Calu3 (cell line): ENCODE measurements at regions not wholly inside any gene's neighbourhood (a gene's known extent, or its start where the extent isn't known, plus 50 kb on each side); places are given as distances from the start of the nearest gene placed in this dataset.

ENCODE experiments used
- BruUV-seq: library from RNA; stranded (reverse); fragments of 400-500 nt; replicated peaks from 2 replicates; lab custom pipeline; 2021; lab: Mats Ljungman, UMichigan
- CTCF ChIA-PET: fragments of 300-600 bp; sonication (Branson Sonifier 250); formaldehyde crosslinking; loops from one replicate; lab custom pipeline; 2022; ENCODE audit warnings: antibody characterized with exemption; lab: Charles Lee
- DNase-seq: peaks from one replicate; pipeline ENCODE4 v3.0.0; 2022
- H3K27ac Mint-ChIP-seq: one replicate; pipeline ENCODE4 v1.8.0; 2022; ENCODE audit warnings: mixed read lengths; ENCODE audit not compliant: unreplicated experiment
- H3K27me3 Mint-ChIP-seq: one replicate; pipeline ENCODE4 v1.8.0; 2022; ENCODE audit warnings: mixed read lengths; ENCODE audit not compliant: unreplicated experiment
- H3K36me3 Mint-ChIP-seq: one replicate; pipeline ENCODE4 v1.8.0; 2022; ENCODE audit warnings: mild to moderate bottlenecking, moderate library complexity, mixed read lengths; ENCODE audit not compliant: insufficient read depth, unreplicated experiment
- H3K4me1 Mint-ChIP-seq: one replicate; pipeline ENCODE4 v1.8.0; 2022; ENCODE audit warnings: mild to moderate bottlenecking, low read depth, mixed read lengths; ENCODE audit not compliant: unreplicated experiment
- H3K4me3 Mint-ChIP-seq: one replicate; pipeline ENCODE4 v1.8.0; 2022; ENCODE audit warnings: mild to moderate bottlenecking, low read depth, moderate library complexity, mixed read lengths; ENCODE audit not compliant: unreplicated experiment
- H3K9me3 Mint-ChIP-seq: one replicate; pipeline ENCODE4 v1.8.0; 2022; ENCODE audit warnings: low read depth, mixed read lengths; ENCODE audit not compliant: unreplicated experiment
- CTCF ChIP-seq: fragments of 200-600 bp; IDR thresholded peaks from one replicate; pipeline ENCODE4 v1.8.0; 2022; ENCODE audit warnings: antibody characterized with exemption; ENCODE audit not compliant: unreplicated experiment
- intact Hi-C: fragments of 100-400 bp; cut with micrococcal nuclease; formaldehyde crosslinking; loops from one replicate; pipeline ENCODE4 v1.10.0; 2022; ENCODE audit not compliant: unreplicated experiment

GRCh38 chr17:55964191-55964590 is 189.1 kb upstream of the ANKFN1 start:
- no peak for TF ChIP-seq CTCF
- Mint-ChIP-seq H3K27me3 (peaks cover 18% of the 10 kb centered on the region), H3K27ac (no peak overlapping the region), H3K36me3 (no peaks in the 10 kb centered on the region), H3K4me1 (no peaks in the 10 kb centered on the region), H3K4me3 (no peak overlapping the region), H3K9me3 (no peaks in the 10 kb centered on the region)
- BruUV-seq = no TSS peak
- DNase-seq = no peak
- CTCF ChIA-PET = no interaction called here
- intact Hi-C loops = no loop called here

GRCh38 chr17:55965051-55965450 is 188.2 kb upstream of the ANKFN1 start:
- Mint-ChIP-seq H3K4me3 (no peak overlapping the region), H3K27ac (no peak overlapping the region), H3K4me1 (no peaks in the 10 kb centered on the region), H3K9me3 (no peaks in the 10 kb centered on the region), H3K27me3 (peaks cover 9% of the 10 kb centered on the region), H3K36me3 (no peaks in the 10 kb centered on the region)
- intact Hi-C loops = no loop called here
- DNase-seq = no peak
- no peak for TF ChIP-seq CTCF
- CTCF ChIA-PET = interaction anchor here (0.8 kb wide), 1 partner anchor 305 kb away, joined by 3 read pairs; no protein-coding TSS in a partner anchor
- BruUV-seq = no TSS peak

- Mint-ChIP-seq H3K27me3 (peaks cover 15% of the 10 kb centered on the region), H3K4me3 (no peak overlapping the region), H3K36me3 (no peaks in the 10 kb centered on the region), H3K4me1 (no peaks in the 10 kb centered on the region), H3K9me3 (no peaks in the 10 kb centered on the region), H3K27ac (no peak overlapping the region)
- DNase-seq = no peak
- CTCF ChIA-PET = no interaction called here
- TF ChIP-seq CTCF = no peak
- intact Hi-C loops = no loop called here
- BruUV-seq = no TSS peak
These were observed 183.5 kb upstream of the ANKFN1 start for GRCh38 chr17:55969562-55970324.

- no TSS peak for BruUV-seq
These were observed 174.7 kb upstream of the ANKFN1 start for GRCh38 chr17:55978578-55978977.

More at GRCh38 chr17:55978578-55978977, 174.7 kb upstream of the ANKFN1 start:
- intact Hi-C loops = no loop called here
- H3K36me3 Mint-ChIP-seq = no peaks in the 10 kb centered on the region
- H3K27me3 Mint-ChIP-seq = no peaks in the 10 kb centered on the region
- CTCF ChIA-PET = no interaction called here
- no peaks in the 10 kb centered on the region for H3K4me1 Mint-ChIP-seq
- no peak for DNase-seq
- no peaks in the 10 kb centered on the region for H3K9me3 Mint-ChIP-seq
- no peak overlapping the region for H3K27ac Mint-ChIP-seq
- H3K4me3 Mint-ChIP-seq = no peak overlapping the region
- TF ChIP-seq CTCF = no peak
